ENCODE measurements at regions not wholly inside any gene's neighbourhood (a gene's known extent, or its start where the extent isn't known, plus 50 kb on each side); places are given as distances from the start of the nearest gene placed in this dataset.

DNA sequence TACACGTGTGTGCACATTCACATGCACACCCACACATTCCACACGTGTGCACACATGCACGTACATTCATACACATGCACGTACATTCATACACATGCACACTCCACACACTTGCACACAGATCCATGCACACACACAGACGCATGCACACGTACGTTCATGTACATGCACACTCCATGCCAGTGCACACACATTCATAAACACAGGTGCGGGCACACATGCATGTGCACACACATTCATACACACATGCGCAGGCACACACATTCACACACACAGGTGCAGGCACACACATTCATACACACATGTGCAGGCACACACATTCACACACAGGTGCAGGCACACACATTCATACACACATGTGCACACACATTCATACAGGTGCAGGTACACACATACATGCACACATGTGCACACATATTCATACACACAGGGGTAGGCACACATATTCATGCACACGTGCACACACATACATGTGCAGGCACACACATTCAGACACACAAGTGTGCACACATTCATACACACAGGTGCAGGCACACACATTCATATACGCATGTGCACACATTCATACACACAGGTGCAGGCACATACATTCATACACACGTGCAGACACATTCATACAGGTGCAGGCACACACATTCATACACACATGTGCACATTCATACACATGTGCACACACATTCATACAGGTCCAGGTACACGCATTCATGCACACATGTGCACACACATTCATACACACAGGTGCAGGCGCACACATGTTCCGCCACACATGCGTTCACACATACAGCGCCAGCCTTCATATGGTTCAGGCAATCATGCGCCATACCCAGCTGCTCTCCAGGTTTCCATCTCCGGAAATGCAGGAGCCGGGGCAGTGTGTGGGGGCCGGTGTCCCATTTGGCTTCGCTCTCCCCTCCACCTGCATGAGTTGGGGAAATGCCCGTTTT is 124.8 kb downstream of the HMX1 start:
- dilution Hi-C loops (cut with MboI; ENCODE audit: extremely low pct_ligation_motif_present, low sequenced_read_pairs) (no loop called here), intact Hi-C loops (cut with micrococcal nuclease) (no loop called here)
- no peak overlapping the region for H3K27ac ChIP-seq (ENCODE audit: insufficient read depth, low read depth, low read length)
- TF ChIP-seq POLR2AphosphoS5 (IDR thresholded peaks at IDR 0.05; ENCODE audit: insufficient read depth, low read depth, low read length) (no peak), MYC (IDR thresholded peaks at IDR 0.05; ENCODE audit: low read depth, low read length) (no peak), EZH2 (IDR thresholded peaks at IDR 0.05; ENCODE audit: borderline replicate concordance, low read depth, low read length, severe bottlenecking) (no peak), JUN (IDR thresholded peaks at IDR 0.05; ENCODE audit: borderline replicate concordance, insufficient read depth, insufficient read length, low read depth) (no peak)
- TF ChIP-seq, protein P1, sequence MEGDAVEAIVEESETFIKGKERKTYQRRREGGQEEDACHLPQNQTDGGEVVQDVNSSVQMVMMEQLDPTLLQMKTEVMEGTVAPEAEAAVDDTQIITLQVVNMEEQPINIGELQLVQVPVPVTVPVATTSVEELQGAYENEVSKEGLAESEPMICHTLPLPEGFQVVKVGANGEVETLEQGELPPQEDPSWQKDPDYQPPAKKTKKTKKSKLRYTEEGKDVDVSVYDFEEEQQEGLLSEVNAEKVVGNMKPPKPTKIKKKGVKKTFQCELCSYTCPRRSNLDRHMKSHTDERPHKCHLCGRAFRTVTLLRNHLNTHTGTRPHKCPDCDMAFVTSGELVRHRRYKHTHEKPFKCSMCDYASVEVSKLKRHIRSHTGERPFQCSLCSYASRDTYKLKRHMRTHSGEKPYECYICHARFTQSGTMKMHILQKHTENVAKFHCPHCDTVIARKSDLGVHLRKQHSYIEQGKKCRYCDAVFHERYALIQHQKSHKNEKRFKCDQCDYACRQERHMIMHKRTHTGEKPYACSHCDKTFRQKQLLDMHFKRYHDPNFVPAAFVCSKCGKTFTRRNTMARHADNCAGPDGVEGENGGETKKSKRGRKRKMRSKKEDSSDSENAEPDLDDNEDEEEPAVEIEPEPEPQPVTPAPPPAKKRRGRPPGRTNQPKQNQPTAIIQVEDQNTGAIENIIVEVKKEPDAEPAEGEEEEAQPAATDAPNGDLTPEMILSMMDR (IDR thresholded peaks at IDR 0.05; ENCODE audit: extremely low read depth in 1 of 2, insufficient read depth in 1 of 2, low read depth in 1 of 2, low read length in 2 of 2), result no peak
- TF ChIP-seq, protein P2, sequence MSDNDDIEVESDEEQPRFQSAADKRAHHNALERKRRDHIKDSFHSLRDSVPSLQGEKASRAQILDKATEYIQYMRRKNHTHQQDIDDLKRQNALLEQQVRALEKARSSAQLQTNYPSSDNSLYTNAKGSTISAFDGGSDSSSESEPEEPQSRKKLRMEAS (IDR thresholded peaks at IDR 0.05; ENCODE audit: insufficient read depth, insufficient read length), result peak; percentile 26
- no peaks in the 10 kb centered on the region for H4K20me1 ChIP-seq (replicated peaks; ENCODE audit: control insufficient read depth, extremely low read depth, insufficient read depth, low read length)
- no TSS peak for BruUV-seq (replicated peaks)
- H3K79me2 ChIP-seq (ENCODE audit: control insufficient read depth, insufficient read depth, low read length), result no peaks in the 10 kb centered on the region
- no peaks in the 10 kb centered on the region for H3K27me3 ChIP-seq (ENCODE audit: control insufficient read depth in 2 of 2, insufficient read depth in 2 of 2, low read length in 2 of 2)
- no peaks in the 10 kb centered on the region for H3K36me3 ChIP-seq (ENCODE audit: control insufficient read depth in 2 of 2, extremely low read depth in 1 of 2, insufficient read depth in 2 of 2, low read length in 2 of 2)
- DNase-seq (ENCODE audit: low read depth, low spot score) (no peak), FAIRE-seq (no peak)
- H3K4me2 ChIP-seq (ENCODE audit: insufficient read depth, low read length), result no peak overlapping the region
- ChIA-PET CTCF (no interaction called here), POLR2A (no interaction called here)
- no peaks in the 10 kb centered on the region for H3K9me1 ChIP-seq (replicated peaks; ENCODE audit: control insufficient read depth, extremely low read depth, insufficient read depth, low read length)
- no peaks in the 10 kb centered on the region for H3K4me1 ChIP-seq (ENCODE audit: control insufficient read depth, extremely low read depth, insufficient read depth, low read length)
- no peak overlapping the region for H2AFZ ChIP-seq (ENCODE audit: low read depth, low read length)
- no peak overlapping the region for H3K4me3 ChIP-seq (replicated peaks in 1 of 3; ENCODE audit: insufficient read depth in 1 of 3, low read depth in 1 of 3, low read length in 3 of 3)
- H3K9me3 ChIP-seq (replicated peaks; ENCODE audit: control insufficient read depth, insufficient read depth, low read length), result no peaks in the 10 kb centered on the region
- no peak overlapping the region for H3K9ac ChIP-seq (replicated peaks; ENCODE audit: extremely low read depth, insufficient read depth, low read length)
